ENCODE measurements at regions not wholly inside any gene's neighbourhood (a gene's known extent, or its start where the extent isn't known, plus 50 kb on each side); places are given as distances from the start of the nearest gene placed in this dataset.

- no peak for DNase-seq (ENCODE audit: low read depth)
These were observed 446.3 kb downstream of the SOX6 start for GRCh38 chr11:15909937-15910598.

GRCh38 chr11:15910761-15911160, 445.6 kb downstream of the SOX6 start:
- no peak for DNase-seq (ENCODE audit: low read depth)

- no peak for DNase-seq (ENCODE audit: low read depth)
These were observed 444.8 kb downstream of the SOX6 start for GRCh38 chr11:15911377-15912044.

GRCh38 chr11:15912291-15912690, 444.1 kb downstream of the SOX6 start:
- DNase-seq (ENCODE audit: low read depth), result no peak

GRCh38 chr11:15912825-15913224, 443.5 kb downstream of the SOX6 start:
- no peak for DNase-seq (ENCODE audit: low read depth)

- DNase-seq (ENCODE audit: low read depth), result no peak
These were observed 443.1 kb downstream of the SOX6 start for GRCh38 chr11:15913261-15913660.
